Astrocyte (in vitro differentiated cells and primary cell): ENCODE measurements at regions not wholly inside any gene's neighbourhood (a gene's known extent, or its start where the extent isn't known, plus 50 kb on each side); places are given as distances from the start of the nearest gene placed in this dataset.

ENCODE experiments used
- DNase-seq: peaks from one replicate; pipeline ENCODE4 v3.0.0-alpha.2; 2010; ENCODE audit warnings: low read depth
- FAIRE-seq: peaks from 2 replicates; lab custom pipeline; 2011; peaks lifted over from hg19 to GRCh38; lab: Jason Lieb, UNC
- H2AFZ ChIP-seq: 2 replicates; pipeline ENCODE4 v1.6.0; 2012; ENCODE audit warnings: low read depth, low read length, inconsistent platforms
- H3K27ac ChIP-seq: 2 replicates; pipeline ENCODE4 v1.5.1; 2011; ENCODE audit warnings: low read depth, low read length, inconsistent platforms
- H3K27me3 ChIP-seq: 2 replicates; pipeline ENCODE4 v1.6.0; 2011; ENCODE audit warnings: low read length, inconsistent platforms; ENCODE audit not compliant: insufficient read depth
- H3K36me3 ChIP-seq: 2 replicates; pipeline ENCODE4 v1.5.1; 2011; ENCODE audit warnings: low read length, inconsistent platforms; ENCODE audit not compliant: insufficient read depth
- H3K4me1 ChIP-seq: 2 replicates; pipeline ENCODE4 v1.5.1; 2011; ENCODE audit warnings: low read length, inconsistent platforms; ENCODE audit not compliant: insufficient read depth
- H3K4me2 ChIP-seq: 2 replicates; pipeline ENCODE4 v1.6.0; 2012; ENCODE audit warnings: low read length, inconsistent platforms
- H3K4me3 ChIP-seq: 2 replicates; pipeline ENCODE4 v1.5.1; 2011; ENCODE audit warnings: low read depth, mild to moderate bottlenecking, low read length, inconsistent platforms; ENCODE audit not compliant: insufficient read depth
- H3K79me2 ChIP-seq: 2 replicates; pipeline ENCODE4 v1.6.0; 2012; ENCODE audit warnings: mild to moderate bottlenecking, low read length, inconsistent platforms; ENCODE audit not compliant: insufficient read depth
- H3K9ac ChIP-seq: 2 replicates; pipeline ENCODE4 v1.6.0; 2012; ENCODE audit warnings: mild to moderate bottlenecking, low read length, inconsistent platforms
- H3K9me3 ChIP-seq: 2 replicates; pipeline ENCODE4 v1.5.1; 2012; ENCODE audit warnings: low read depth, mild to moderate bottlenecking, low read length, inconsistent platforms; ENCODE audit not compliant: insufficient read depth
- H4K20me1 ChIP-seq: 2 replicates; pipeline ENCODE4 v1.6.0; 2012; ENCODE audit warnings: low read length, inconsistent platforms; ENCODE audit not compliant: insufficient read depth
- H3K27ac Mint-ChIP-seq: one replicate; pipeline ENCODE4 v1.8.0; 2021; ENCODE audit warnings: mild to moderate bottlenecking, mixed read lengths; ENCODE audit not compliant: unreplicated experiment
- H3K27me3 Mint-ChIP-seq: one replicate; pipeline ENCODE4 v1.8.0; 2021; ENCODE audit warnings: low read depth, mixed read lengths; ENCODE audit not compliant: unreplicated experiment
- H3K36me3 Mint-ChIP-seq: one replicate; pipeline ENCODE4 v1.8.0; 2021; ENCODE audit warnings: low read depth, mixed read lengths; ENCODE audit not compliant: unreplicated experiment
- H3K4me1 Mint-ChIP-seq: one replicate; pipeline ENCODE4 v1.8.0; 2021; ENCODE audit warnings: low read depth, mixed read lengths; ENCODE audit not compliant: unreplicated experiment
- H3K4me3 Mint-ChIP-seq: one replicate; pipeline ENCODE4 v1.8.0; 2021; ENCODE audit warnings: mild to moderate bottlenecking, moderate library complexity, mixed read lengths; ENCODE audit not compliant: unreplicated experiment
- H3K9me3 Mint-ChIP-seq: one replicate; pipeline ENCODE4 v1.8.0; 2021; ENCODE audit warnings: mild to moderate bottlenecking, mixed read lengths; ENCODE audit not compliant: unreplicated experiment
- CTCF ChIP-seq: IDR thresholded peaks from 2 replicates; pipeline ENCODE4 v1.5.1; 2011; ENCODE audit warnings: low read depth, mild to moderate bottlenecking, inconsistent platforms, low read length, moderate library complexity; ENCODE audit not compliant: insufficient read depth
- EZH2 ChIP-seq: IDR thresholded peaks from 2 replicates; pipeline ENCODE4 v1.6.1; 2012; ENCODE audit warnings: mild to moderate bottlenecking, low read length, inconsistent platforms; ENCODE audit not compliant: insufficient read depth

GRCh38 chr10:123398180-123398591 lies 244.0 kb downstream of the BUB3 start:
- no peaks in the 10 kb centered on the region for H3K36me3 ChIP-seq
- H3K36me3 Mint-ChIP-seq = peaks cover 3% of the 10 kb centered on the region
- no peaks in the 10 kb centered on the region for H4K20me1 ChIP-seq
- no peak overlapping the region for H2AFZ ChIP-seq
- TF ChIP-seq EZH2 = no peak
- TF ChIP-seq CTCF = no peak
- peaks cover 5% of the 10 kb centered on the region for H3K27me3 Mint-ChIP-seq
- H3K9me3 Mint-ChIP-seq = peaks cover 18% of the 10 kb centered on the region
- DNase-seq (no peak), FAIRE-seq (no peak)
- H3K4me2 ChIP-seq = no peak overlapping the region
- H3K79me2 ChIP-seq = no peaks in the 10 kb centered on the region
- no peaks in the 10 kb centered on the region for H3K4me1 ChIP-seq
- H3K4me1 Mint-ChIP-seq = no peaks in the 10 kb centered on the region
- no peak overlapping the region for H3K27ac ChIP-seq
- no peak overlapping the region for H3K4me3 ChIP-seq
- no peaks in the 10 kb centered on the region for H3K9me3 ChIP-seq
- H3K4me3 Mint-ChIP-seq = no peak overlapping the region
- H3K9ac ChIP-seq = no peak overlapping the region
- H3K27ac Mint-ChIP-seq = no peak overlapping the region
- H3K27me3 ChIP-seq = no peaks in the 10 kb centered on the region

GRCh38 chr10:123398756-123399155 lies 244.6 kb downstream of the BUB3 start:
- no peak overlapping the region for H3K27ac ChIP-seq
- Mint-ChIP-seq H3K9me3 (peaks cover 18% of the 10 kb centered on the region), H3K36me3 (peaks cover 3% of the 10 kb centered on the region), H3K27ac (no peak overlapping the region), H3K4me1 (no peaks in the 10 kb centered on the region), H3K27me3 (peaks cover 5% of the 10 kb centered on the region), H3K4me3 (no peak overlapping the region)
- TF ChIP-seq CTCF (no peak), EZH2 (no peak)
- H3K27me3 ChIP-seq = no peaks in the 10 kb centered on the region
- H3K36me3 ChIP-seq = no peaks in the 10 kb centered on the region
- no peaks in the 10 kb centered on the region for H4K20me1 ChIP-seq
- H3K4me2 ChIP-seq = no peak overlapping the region
- no peak overlapping the region for H3K4me3 ChIP-seq
- no peaks in the 10 kb centered on the region for H3K9me3 ChIP-seq
- no peaks in the 10 kb centered on the region for H3K4me1 ChIP-seq
- no peak for DNase-seq
- no peak overlapping the region for H2AFZ ChIP-seq
- no peaks in the 10 kb centered on the region for H3K79me2 ChIP-seq
- no peak for FAIRE-seq
- H3K9ac ChIP-seq = no peak overlapping the region

GRCh38 chr10:123399276-123399839 lies 245.2 kb downstream of the BUB3 start:
- H3K9me3 Mint-ChIP-seq = peaks cover 21% of the 10 kb centered on the region
- no peak overlapping the region for H3K27ac Mint-ChIP-seq
- no peak overlapping the region for H2AFZ ChIP-seq
- no peak overlapping the region for H3K4me3 ChIP-seq
- TF ChIP-seq EZH2 = no peak
- no peak for TF ChIP-seq CTCF
- no peaks in the 10 kb centered on the region for H3K36me3 ChIP-seq
- no peaks in the 10 kb centered on the region for H3K79me2 ChIP-seq
- H3K4me3 Mint-ChIP-seq = no peak overlapping the region
- H3K27me3 Mint-ChIP-seq = peaks cover 5% of the 10 kb centered on the region
- DNase-seq (no peak), FAIRE-seq (no peak)
- no peak overlapping the region for H3K9ac ChIP-seq
- H3K4me2 ChIP-seq = no peak overlapping the region
- no peaks in the 10 kb centered on the region for H4K20me1 ChIP-seq
- H3K4me1 Mint-ChIP-seq = no peaks in the 10 kb centered on the region
- no peaks in the 10 kb centered on the region for H3K9me3 ChIP-seq
- H3K36me3 Mint-ChIP-seq = peaks cover 3% of the 10 kb centered on the region
- no peaks in the 10 kb centered on the region for H3K27me3 ChIP-seq
- no peak overlapping the region for H3K27ac ChIP-seq
- H3K4me1 ChIP-seq = no peaks in the 10 kb centered on the region
